Colonic mucosa (tissue), 4 donors: ENCODE measurements at regions not wholly inside any gene's neighbourhood (a gene's known extent, or its start where the extent isn't known, plus 50 kb on each side); places are given as distances from the start of the nearest gene placed in this dataset.

Experiments
- DNase-seq: peaks from one replicate; pipeline ENCODE4 v3.0.0-alpha.2; 2020
- H3K27ac ChIP-seq: fragments of 200-600 bp; one replicate; pipeline ENCODE4 v1.8.0; 2021
- H3K27me3 ChIP-seq: fragments of 200-600 bp; one replicate; pipeline ENCODE4 v1.8.0; 2021
- H3K36me3 ChIP-seq: fragments of 200-600 bp; one replicate; pipeline ENCODE4 v1.8.0; 2021
- H3K4me1 ChIP-seq: fragments of 200-600 bp; one replicate; pipeline ENCODE4 v1.8.0; 2021; ENCODE audit warnings: mild to moderate bottlenecking
- H3K4me3 ChIP-seq: fragments of 200-600 bp; one replicate; pipeline ENCODE4 v1.8.0; 2021
- H3K9ac ChIP-seq, 2 donors: one replicate each; pipeline ENCODE4 v1.7.0; 2013; ENCODE audit warnings: control low read depth in 2 of 2, low read depth in 2 of 2, low read length in 2 of 2
- H3K9me3 ChIP-seq: fragments of 200-600 bp; one replicate; pipeline ENCODE4 v1.8.0; 2021
- intact Hi-C: fragments of 100-400 bp; cut with DNase I; formaldehyde crosslinking; loops from one replicate; pipeline ENCODE4 v1.14.1; 2022
- TF ChIP-seq, protein P1 (sequence below): fragments of 200-600 bp; IDR thresholded peaks from one replicate; pipeline ENCODE4 v1.8.0; 2022; ENCODE audit warnings: antibody characterized with exemption, mild to moderate bottlenecking
- donor health status: healthy.
- donor health status: DM: no; HTN: no; CAD: no.
- donor health status: DM: no; HTN: no; CAD: no.

DNA sequence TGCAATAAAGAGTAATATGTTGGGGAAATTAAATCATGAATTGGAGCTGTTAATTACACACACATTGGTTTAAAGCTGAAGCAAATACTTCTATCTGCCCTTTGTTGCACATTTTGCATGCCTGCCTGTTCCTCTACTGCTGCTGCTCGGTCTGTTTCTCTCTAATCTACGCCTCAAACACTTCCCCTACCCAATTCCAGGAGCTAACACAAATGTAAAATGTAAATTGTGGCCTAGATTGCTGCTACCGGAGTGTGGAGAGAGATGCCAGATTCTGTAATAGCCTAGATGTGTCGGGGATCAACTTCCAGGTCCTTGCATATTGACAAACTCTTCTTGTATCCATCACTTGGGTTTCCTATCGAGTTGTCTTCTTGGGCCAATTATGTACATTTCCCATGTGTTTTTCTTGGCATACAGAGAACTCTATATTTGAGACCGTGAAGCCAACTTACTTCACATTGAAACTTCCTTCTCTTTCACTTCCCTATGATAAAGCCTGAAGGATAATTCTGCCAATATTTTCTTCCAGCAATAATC is 450.4 kb upstream of the NR2F2 start:
- Histone ChIP-seq H3K27me3 (no peaks in the 10 kb centered on the region), H3K9ac (no peak overlapping the region), H3K36me3 (no peaks in the 10 kb centered on the region), H3K27ac (no peak overlapping the region), H3K4me1 (no peaks in the 10 kb centered on the region), H3K4me3 (no peak overlapping the region), H3K9me3 (no peaks in the 10 kb centered on the region)
- TF ChIP-seq, protein P1, sequence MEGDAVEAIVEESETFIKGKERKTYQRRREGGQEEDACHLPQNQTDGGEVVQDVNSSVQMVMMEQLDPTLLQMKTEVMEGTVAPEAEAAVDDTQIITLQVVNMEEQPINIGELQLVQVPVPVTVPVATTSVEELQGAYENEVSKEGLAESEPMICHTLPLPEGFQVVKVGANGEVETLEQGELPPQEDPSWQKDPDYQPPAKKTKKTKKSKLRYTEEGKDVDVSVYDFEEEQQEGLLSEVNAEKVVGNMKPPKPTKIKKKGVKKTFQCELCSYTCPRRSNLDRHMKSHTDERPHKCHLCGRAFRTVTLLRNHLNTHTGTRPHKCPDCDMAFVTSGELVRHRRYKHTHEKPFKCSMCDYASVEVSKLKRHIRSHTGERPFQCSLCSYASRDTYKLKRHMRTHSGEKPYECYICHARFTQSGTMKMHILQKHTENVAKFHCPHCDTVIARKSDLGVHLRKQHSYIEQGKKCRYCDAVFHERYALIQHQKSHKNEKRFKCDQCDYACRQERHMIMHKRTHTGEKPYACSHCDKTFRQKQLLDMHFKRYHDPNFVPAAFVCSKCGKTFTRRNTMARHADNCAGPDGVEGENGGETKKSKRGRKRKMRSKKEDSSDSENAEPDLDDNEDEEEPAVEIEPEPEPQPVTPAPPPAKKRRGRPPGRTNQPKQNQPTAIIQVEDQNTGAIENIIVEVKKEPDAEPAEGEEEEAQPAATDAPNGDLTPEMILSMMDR, result no peak
- DNase-seq, result no peak
- intact Hi-C loops, result no loop called here

DNA sequence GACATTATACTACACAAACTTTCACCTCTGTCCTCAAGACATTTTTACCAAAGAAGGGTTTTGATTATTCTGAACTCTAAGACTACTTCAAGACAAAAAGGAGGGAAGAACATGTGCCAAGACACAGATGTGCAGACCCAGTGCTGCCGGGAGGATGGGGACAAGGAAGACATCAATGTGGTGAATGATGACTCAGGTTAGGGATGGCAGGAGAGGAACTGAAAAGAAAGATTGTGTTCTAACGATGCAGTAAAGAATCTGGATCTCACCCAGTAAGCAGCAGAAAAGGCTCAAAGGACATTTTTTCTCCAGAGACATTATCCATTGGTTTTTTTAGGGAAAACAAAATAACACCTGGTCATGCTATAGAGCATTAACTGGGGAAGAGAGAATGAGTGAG is 449.9 kb upstream of the NR2F2 start:
- no peaks in the 10 kb centered on the region for H3K4me1 ChIP-seq
- intact Hi-C loops, result no loop called here
- H3K9me3 ChIP-seq, result no peaks in the 10 kb centered on the region
- no peak overlapping the region for H3K27ac ChIP-seq
- DNase-seq, result no peak
- H3K27me3 ChIP-seq, result no peaks in the 10 kb centered on the region
- no peaks in the 10 kb centered on the region for H3K36me3 ChIP-seq
- H3K9ac ChIP-seq, result no peak overlapping the region
- TF ChIP-seq, protein P1, result no peak
- no peak overlapping the region for H3K4me3 ChIP-seq

DNA sequence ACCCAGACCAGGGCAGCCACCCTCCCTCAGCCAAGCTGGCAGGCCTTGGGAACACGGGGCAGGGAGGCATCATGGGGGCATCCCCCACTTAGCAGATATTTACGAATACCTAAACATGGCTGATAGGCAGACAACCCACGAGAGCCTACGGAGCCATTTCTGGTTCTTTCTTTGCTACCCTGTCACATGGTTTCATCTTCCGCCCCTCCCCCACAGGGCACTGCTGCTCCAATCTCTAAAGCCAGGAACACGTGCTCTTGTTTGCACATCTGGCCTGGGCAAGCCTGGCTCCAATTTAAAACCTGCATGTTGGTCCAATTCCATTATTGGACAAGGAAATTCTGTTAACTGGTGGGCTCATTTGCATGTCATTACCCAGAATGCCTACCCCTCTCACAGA is 447.4 kb upstream of the NR2F2 start:
- H3K27ac ChIP-seq, result no peak overlapping the region
- no peaks in the 10 kb centered on the region for H3K4me1 ChIP-seq
- intact Hi-C loops, result no loop called here
- DNase-seq, result no peak
- H3K9me3 ChIP-seq, result no peaks in the 10 kb centered on the region
- H3K9ac ChIP-seq, result no peak overlapping the region
- no peak overlapping the region for H3K4me3 ChIP-seq
- no peaks in the 10 kb centered on the region for H3K36me3 ChIP-seq
- TF ChIP-seq, protein P1, result no peak
- H3K27me3 ChIP-seq, result no peaks in the 10 kb centered on the region

DNA sequence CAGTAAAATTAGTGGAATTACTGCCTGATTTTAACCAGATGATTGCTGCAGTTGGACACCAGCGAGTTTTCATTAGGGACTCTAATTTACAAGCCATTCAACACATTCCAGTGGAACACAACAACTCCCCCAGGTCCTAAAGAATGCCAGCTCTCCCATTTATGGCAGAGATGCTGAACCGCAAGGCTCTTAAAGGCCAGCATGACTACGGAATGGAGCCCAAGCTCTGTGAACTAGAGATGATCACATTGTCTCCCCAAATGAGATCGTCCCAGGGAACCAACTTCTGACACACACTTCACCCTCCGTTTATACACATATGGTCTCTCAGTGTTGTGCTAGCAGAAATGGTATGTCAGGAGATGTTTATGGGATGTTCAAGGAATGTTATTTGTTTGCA is 446.2 kb upstream of the NR2F2 start:
- no peak for DNase-seq
- no peaks in the 10 kb centered on the region for H3K36me3 ChIP-seq
- H3K9ac ChIP-seq, result no peak overlapping the region
- intact Hi-C loops, result no loop called here
- H3K4me1 ChIP-seq, result no peaks in the 10 kb centered on the region
- no peak overlapping the region for H3K4me3 ChIP-seq
- no peak overlapping the region for H3K27ac ChIP-seq
- no peaks in the 10 kb centered on the region for H3K27me3 ChIP-seq
- TF ChIP-seq, protein P1, result no peak
- H3K9me3 ChIP-seq, result no peaks in the 10 kb centered on the region

DNA sequence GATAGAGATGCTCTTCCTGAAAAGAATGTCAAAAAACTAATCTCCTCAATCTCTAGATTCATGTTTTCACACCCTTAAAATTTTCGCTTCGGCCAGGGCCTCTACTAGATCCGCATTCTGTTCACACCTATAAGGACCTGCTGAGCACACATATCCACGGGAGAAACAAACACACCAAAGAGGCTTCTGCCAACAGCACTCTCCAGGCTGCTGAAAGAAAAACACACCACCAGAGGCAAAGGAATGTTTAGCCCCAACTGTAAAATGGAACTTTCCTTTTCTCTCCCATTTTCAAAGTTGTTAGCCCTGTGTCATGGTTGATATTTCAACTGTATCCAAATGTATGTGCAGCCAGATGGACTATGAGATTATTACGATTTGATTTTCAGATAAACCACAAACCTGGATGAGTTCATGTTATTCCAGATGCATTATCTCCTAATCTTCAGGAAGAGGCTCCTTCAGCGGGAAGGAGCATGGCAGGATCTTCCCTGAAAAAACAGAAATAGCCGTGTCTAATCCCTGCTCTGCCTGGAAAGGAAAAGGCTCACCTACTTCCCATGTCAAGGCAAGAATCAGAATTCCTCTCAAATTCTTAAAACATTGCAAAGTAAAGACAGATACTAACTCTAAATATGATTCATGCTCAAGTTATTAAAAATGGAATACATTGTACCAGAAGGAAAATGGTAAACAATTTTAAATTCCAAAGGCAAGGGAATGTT is 442.7 kb upstream of the NR2F2 start:
- intact Hi-C loops, result no loop called here
- Histone ChIP-seq H3K9me3 (no peaks in the 10 kb centered on the region), H3K4me1 (no peaks in the 10 kb centered on the region), H3K27me3 (no peaks in the 10 kb centered on the region), H3K9ac (no peak overlapping the region), H3K27ac (no peak overlapping the region), H3K4me3 (no peak overlapping the region), H3K36me3 (no peaks in the 10 kb centered on the region)
- TF ChIP-seq, protein P1, result no peak
- no peak for DNase-seq
